Activated B cell treated with CpG ODN at 0.5 μM for 24 hours (primary cell): ENCODE measurements at regions not wholly inside any gene's neighbourhood (a gene's known extent, or its start where the extent isn't known, plus 50 kb on each side); places are given as distances from the start of the nearest gene placed in this dataset.

ENCODE experiments used
- ATAC-seq: fragments of 200-7000 bp; cut with Tn5 transposase; one replicate; pipeline ENCODE4 v1.10.0; 2021; ENCODE audit warnings: low read depth, mild to moderate bottlenecking, moderate library complexity
- CTCF ChIA-PET: fragments of 350-600 bp; sonication (Branson Sonifier 250); formaldehyde crosslinking; loops from one replicate; lab custom pipeline; 2021; ENCODE audit warnings: antibody characterized with exemption; lab: Charles Lee
- POLR2A ChIA-PET: fragments of 350-600 bp; sonication (Branson Sonifier 250); formaldehyde crosslinking; loops from one replicate; lab custom pipeline; 2021; ENCODE audit warnings: antibody characterized with exemption; lab: Charles Lee
- DNase-seq: peaks from one replicate; pipeline ENCODE4 v3.0.0; 2022
- H3K27ac Mint-ChIP-seq: one replicate; pipeline ENCODE4 v1.8.0; 2020; ENCODE audit warnings: mixed read lengths
- H3K27me3 Mint-ChIP-seq: one replicate; pipeline ENCODE4 v1.8.0; 2021; ENCODE audit warnings: mixed read lengths
- H3K36me3 Mint-ChIP-seq: one replicate; pipeline ENCODE4 v1.8.0; 2021; ENCODE audit warnings: low read depth, mixed read lengths
- H3K4me1 Mint-ChIP-seq: one replicate; pipeline ENCODE4 v1.8.0; 2021; ENCODE audit warnings: mixed read lengths
- H3K4me3 Mint-ChIP-seq: one replicate; pipeline ENCODE4 v1.8.0; 2020; ENCODE audit warnings: mild to moderate bottlenecking, mixed read lengths
- H3K9me3 Mint-ChIP-seq: one replicate; pipeline ENCODE4 v1.8.0; 2020; ENCODE audit warnings: mixed read lengths
- CTCF ChIP-seq: fragments of 200-600 bp; IDR thresholded peaks from one replicate; pipeline ENCODE4 v1.8.0; 2022; ENCODE audit warnings: antibody characterized with exemption, mild to moderate bottlenecking
- intact Hi-C: fragments of 100-400 bp; cut with micrococcal nuclease; formaldehyde crosslinking; loops from one replicate; pipeline ENCODE4 v1.15.1; 2024

GRCh38 chr3:176787506-176787905 is 409.8 kb downstream of the TBL1XR1 start:
- CTCF ChIA-PET, result no interaction called here
- H3K4me1 Mint-ChIP-seq, result no peaks in the 10 kb centered on the region
- DNase-seq (no peak), ATAC-seq (no peak)
- TF ChIP-seq CTCF, result no peak
- no peaks in the 10 kb centered on the region for H3K27me3 Mint-ChIP-seq
- no peaks in the 10 kb centered on the region for H3K36me3 Mint-ChIP-seq
- H3K27ac Mint-ChIP-seq, result no peak overlapping the region
- POLR2A ChIA-PET, result no interaction called here
- no peak overlapping the region for H3K4me3 Mint-ChIP-seq
- H3K9me3 Mint-ChIP-seq, result no peaks in the 10 kb centered on the region
- intact Hi-C loops, result no loop called here

GRCh38 chr3:176785171-176785570 is 412.1 kb downstream of the TBL1XR1 start:
- no peak for ATAC-seq
- ChIA-PET POLR2A (no interaction called here), CTCF (no interaction called here)
- Mint-ChIP-seq H3K9me3 (no peaks in the 10 kb centered on the region), H3K27me3 (no peaks in the 10 kb centered on the region), H3K4me3 (no peak overlapping the region), H3K36me3 (no peaks in the 10 kb centered on the region), H3K4me1 (no peaks in the 10 kb centered on the region), H3K27ac (no peak overlapping the region)
- no peak for TF ChIP-seq CTCF
- intact Hi-C loops, result no loop called here
- DNase-seq, result no peak

DNA sequence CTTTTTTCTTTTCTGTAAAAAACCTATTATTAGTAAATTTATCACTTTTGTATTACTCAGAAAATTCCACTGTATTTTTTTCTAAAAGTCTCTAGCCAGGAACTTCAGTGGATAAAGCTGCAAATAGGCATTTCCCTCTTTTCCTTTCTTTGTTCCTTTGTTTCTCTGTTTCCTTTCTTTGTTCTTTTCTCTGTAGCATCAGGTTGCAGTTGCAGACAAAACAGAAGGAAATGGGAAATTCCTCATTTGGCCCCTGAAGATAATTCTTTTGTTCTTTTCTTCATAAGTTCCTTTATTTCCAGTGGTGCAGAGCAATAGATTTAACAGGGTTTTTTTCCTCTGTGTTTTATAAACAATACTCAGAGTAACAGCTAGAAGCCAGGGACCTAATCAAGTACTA is 416.5 kb downstream of the TBL1XR1 start:
- POLR2A ChIA-PET, result no interaction called here
- H3K36me3 Mint-ChIP-seq, result no peaks in the 10 kb centered on the region
- no peak overlapping the region for H3K27ac Mint-ChIP-seq
- CTCF ChIA-PET, result no interaction called here
- no peak for DNase-seq
- H3K9me3 Mint-ChIP-seq, result no peaks in the 10 kb centered on the region
- intact Hi-C loops, result no loop called here
- no peak for ATAC-seq
- H3K4me3 Mint-ChIP-seq, result no peak overlapping the region
- H3K4me1 Mint-ChIP-seq, result no peaks in the 10 kb centered on the region
- no peak for TF ChIP-seq CTCF
- H3K27me3 Mint-ChIP-seq, result no peaks in the 10 kb centered on the region

GRCh38 chr3:176776622-176777175 is 420.6 kb downstream of the TBL1XR1 start:
- no peaks in the 10 kb centered on the region for H3K4me1 Mint-ChIP-seq
- H3K27me3 Mint-ChIP-seq, result no peaks in the 10 kb centered on the region
- H3K36me3 Mint-ChIP-seq, result no peaks in the 10 kb centered on the region
- H3K9me3 Mint-ChIP-seq, result peaks cover 17% of the 10 kb centered on the region
- H3K27ac Mint-ChIP-seq, result no peak overlapping the region
- ChIA-PET CTCF (no interaction called here), POLR2A (no interaction called here)
- intact Hi-C loops, result no loop called here
- no peak overlapping the region for H3K4me3 Mint-ChIP-seq
- ATAC-seq, result no peak
- no peak for DNase-seq
- no peak for TF ChIP-seq CTCF

DNA sequence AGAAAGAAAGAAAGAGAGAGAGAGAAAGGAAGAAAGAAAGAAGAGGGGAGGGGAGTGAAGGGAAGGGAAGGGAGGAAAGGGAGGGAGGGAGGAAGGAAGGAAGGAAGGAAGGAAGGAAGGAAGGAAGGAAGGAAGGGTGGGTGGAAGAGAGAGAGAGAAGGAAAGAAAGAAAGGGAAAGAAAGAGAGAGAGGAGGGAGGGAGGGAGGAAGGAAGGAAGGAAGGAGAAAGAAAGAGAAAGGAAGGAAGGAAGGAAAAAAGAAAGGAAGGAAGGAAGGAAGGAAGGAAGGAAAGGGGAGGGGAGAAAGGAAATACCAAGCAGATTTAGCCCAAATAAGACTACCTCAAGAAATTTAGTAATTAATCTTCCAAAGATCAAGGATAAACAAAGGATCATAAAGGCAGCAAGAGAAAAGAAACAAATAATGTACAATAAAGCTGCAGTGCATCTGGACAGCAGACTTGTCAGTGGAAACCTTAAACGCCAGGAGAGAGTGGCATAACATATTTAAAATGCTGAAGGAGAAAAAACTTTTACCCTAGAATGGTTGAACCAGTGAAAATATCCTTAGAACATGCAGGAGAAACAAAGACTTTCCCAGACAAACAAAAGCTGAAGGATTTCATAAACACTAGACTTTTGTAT is 427.6 kb downstream of the TBL1XR1 start:
- POLR2A ChIA-PET, result no interaction called here
- Mint-ChIP-seq H3K27ac (no peak overlapping the region), H3K4me1 (no peaks in the 10 kb centered on the region), H3K9me3 (peaks cover 17% of the 10 kb centered on the region), H3K36me3 (no peaks in the 10 kb centered on the region), H3K4me3 (no peak overlapping the region), H3K27me3 (no peaks in the 10 kb centered on the region)
- intact Hi-C loops, result no loop called here
- DNase-seq (no peak), ATAC-seq (no peak)
- TF ChIP-seq CTCF, result no peak
- CTCF ChIA-PET, result no interaction called here
